Skeletal muscle tissue (tissue), 3 donors: ENCODE measurements at regions not wholly inside any gene's neighbourhood (a gene's known extent, or its start where the extent isn't known, plus 50 kb on each side); places are given as distances from the start of the nearest gene placed in this dataset.

Source experiments
- H3K27ac ChIP-seq: one replicate; pipeline ENCODE4 v1.7.0; 2013; ENCODE audit warnings: mild to moderate bottlenecking, low read depth, low read length, inconsistent platforms
- H3K27me3 ChIP-seq, 3 donors: one replicate each; pipeline ENCODE4 v1.7.0; 2013; ENCODE audit warnings: low read length in 3 of 3; ENCODE audit not compliant: control insufficient read depth in 3 of 3, insufficient read depth in 3 of 3
- H3K36me3 ChIP-seq, 3 donors: one replicate each; pipeline ENCODE4 v1.7.0; 2013; ENCODE audit warnings: low read length in 3 of 3; ENCODE audit not compliant: control insufficient read depth in 3 of 3, insufficient read depth in 3 of 3
- H3K4me1 ChIP-seq, 3 donors: one replicate each; pipeline ENCODE4 v1.7.0; 2013; ENCODE audit warnings: low read length in 3 of 3, mild to moderate bottlenecking in 3 of 3; ENCODE audit not compliant: control insufficient read depth in 3 of 3, insufficient read depth in 3 of 3
- H3K4me3 ChIP-seq, 3 donors: one replicate each; pipeline ENCODE4 v1.7.0; 2013; ENCODE audit warnings: low read length in 3 of 3
- H3K9ac ChIP-seq, 3 donors: one replicate each; pipeline ENCODE4 v1.7.0; 2013; ENCODE audit warnings: low read length in 3 of 3, mild to moderate bottlenecking in 3 of 3, moderate library complexity in 2 of 3, low read depth in 1 of 3
- H3K9me3 ChIP-seq, 3 donors: one replicate each; pipeline ENCODE4 v1.7.0; 2013; ENCODE audit warnings: low read length in 3 of 3; ENCODE audit not compliant: control insufficient read depth in 3 of 3
- donor health status: Osteomylitis.

GRCh38 chr10:9757176-9757575 lies 1260.5 kb upstream of the CELF2 start:
- Histone ChIP-seq H3K36me3 (no peaks in the 10 kb centered on the region), H3K4me1 (no peaks in the 10 kb centered on the region)

DNA sequence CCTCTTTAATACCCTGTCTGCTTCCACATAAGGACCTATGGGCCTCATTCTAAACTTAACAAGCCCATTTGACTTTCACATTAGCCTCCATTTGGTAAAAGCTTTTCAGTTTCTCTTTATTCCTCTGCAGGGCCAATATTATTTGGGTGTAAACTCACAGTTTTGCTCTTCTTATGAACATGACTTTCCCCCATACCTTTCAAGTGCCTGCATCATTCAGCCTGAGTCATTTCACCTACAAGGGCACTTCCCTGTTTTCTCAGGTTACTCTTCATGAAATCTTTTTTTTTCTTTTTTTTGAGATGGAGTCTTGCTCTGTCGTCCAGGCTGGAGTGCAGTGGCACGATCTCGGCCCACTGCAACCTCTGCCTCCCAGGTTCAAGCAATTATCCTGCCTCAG lies 1258.1 kb upstream of the CELF2 start:
- Histone ChIP-seq H3K4me1 (no peaks in the 10 kb centered on the region), H3K4me3 (no peak overlapping the region), H3K9me3 (no peaks in the 10 kb centered on the region), H3K9ac (no peak overlapping the region), H3K27me3 (no peaks in the 10 kb centered on the region), H3K36me3 (no peaks in the 10 kb centered on the region), H3K27ac (no peak overlapping the region)

More at GRCh38 chr10:9757176-9757575, 1260.5 kb upstream of the CELF2 start:
- H3K9ac ChIP-seq = no peak overlapping the region
- no peak overlapping the region for H3K4me3 ChIP-seq
- H3K27ac ChIP-seq = no peak overlapping the region
- H3K27me3 ChIP-seq = no peaks in the 10 kb centered on the region
- H3K9me3 ChIP-seq = no peaks in the 10 kb centered on the region

GRCh38 chr10:9762966-9763656 lies 1254.6 kb upstream of the CELF2 start:
- H3K27ac ChIP-seq = no peak overlapping the region
- no peak overlapping the region for H3K4me3 ChIP-seq
- H3K9ac ChIP-seq = no peak overlapping the region
- H3K4me1 ChIP-seq = no peaks in the 10 kb centered on the region
- no peaks in the 10 kb centered on the region for H3K27me3 ChIP-seq
- no peaks in the 10 kb centered on the region for H3K36me3 ChIP-seq
- H3K9me3 ChIP-seq = peaks cover 0 to 2% (median 0%) of the 10 kb centered on the region in 3 donors

DNA sequence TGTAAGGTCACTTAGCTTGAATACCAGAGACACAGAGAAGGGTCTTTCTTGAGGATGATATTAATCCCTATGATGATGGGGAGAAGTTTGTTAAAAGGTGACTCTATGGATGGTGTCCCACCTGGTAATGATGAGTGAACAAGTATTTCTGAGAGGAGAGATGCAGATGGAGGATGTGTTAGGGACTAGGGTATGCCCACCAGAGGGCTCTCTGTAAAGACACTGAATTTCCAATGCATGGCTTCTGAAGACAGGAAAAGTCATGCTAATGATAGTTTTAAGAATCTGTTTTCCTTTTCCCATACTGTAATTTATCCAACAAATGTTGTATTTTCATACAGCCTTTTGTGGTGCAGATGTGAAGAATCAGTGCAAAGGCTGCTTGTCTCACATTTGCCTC lies 1250.9 kb upstream of the CELF2 start:
- no peaks in the 10 kb centered on the region for H3K36me3 ChIP-seq
- no peak overlapping the region for H3K4me3 ChIP-seq
- H3K4me1 ChIP-seq = no peaks in the 10 kb centered on the region
- no peak overlapping the region for H3K9ac ChIP-seq
- H3K27me3 ChIP-seq = no peaks in the 10 kb centered on the region
- H3K9me3 ChIP-seq = peaks cover 0 to 2% (median 0%) of the 10 kb centered on the region in 3 donors
- H3K27ac ChIP-seq = no peak overlapping the region

- no peak overlapping the region for H3K27ac ChIP-seq
- H3K9me3 ChIP-seq = no peaks in the 10 kb centered on the region
- H3K4me3 ChIP-seq = no peak overlapping the region
- no peaks in the 10 kb centered on the region for H3K27me3 ChIP-seq
- H3K36me3 ChIP-seq = no peaks in the 10 kb centered on the region
- no peak overlapping the region for H3K9ac ChIP-seq
- no peaks in the 10 kb centered on the region for H3K4me1 ChIP-seq
Observed at GRCh38 chr10:9781666-9782065, 1236.0 kb upstream of the CELF2 start.

GRCh38 chr10:9786101-9786500 lies 1231.6 kb upstream of the CELF2 start:
- Histone ChIP-seq H3K36me3 (no peaks in the 10 kb centered on the region), H3K4me3 (no peak overlapping the region), H3K9me3 (no peaks in the 10 kb centered on the region), H3K9ac (no peak overlapping the region), H3K27me3 (no peaks in the 10 kb centered on the region), H3K4me1 (no peaks in the 10 kb centered on the region), H3K27ac (no peak overlapping the region)

DNA sequence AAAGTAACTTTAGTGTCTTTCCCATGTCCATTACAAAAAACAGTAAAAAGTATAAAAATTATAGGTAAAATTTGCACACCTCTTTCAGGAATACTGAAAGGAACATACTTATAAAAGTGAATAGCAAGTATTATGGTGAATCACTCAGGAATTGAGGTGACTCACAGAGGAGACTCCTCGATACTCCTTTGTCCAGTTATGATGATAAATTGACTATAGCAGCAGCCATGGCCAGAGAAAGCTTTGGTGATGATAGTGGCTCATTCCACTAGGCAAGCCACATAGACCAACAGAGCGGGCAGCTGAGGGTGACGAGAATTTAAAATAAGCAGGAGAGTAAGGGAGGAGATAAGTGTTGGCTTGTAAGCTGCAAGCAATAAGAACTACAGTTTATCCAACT lies 1231.1 kb upstream of the CELF2 start:
- Histone ChIP-seq H3K27me3 (no peaks in the 10 kb centered on the region), H3K4me1 (no peaks in the 10 kb centered on the region), H3K4me3 (no peak overlapping the region), H3K27ac (no peak overlapping the region), H3K36me3 (no peaks in the 10 kb centered on the region), H3K9me3 (no peaks in the 10 kb centered on the region), H3K9ac (no peak overlapping the region)

- no peak overlapping the region for H3K27ac ChIP-seq
- no peaks in the 10 kb centered on the region for H3K9me3 ChIP-seq
- no peaks in the 10 kb centered on the region for H3K36me3 ChIP-seq
- H3K27me3 ChIP-seq = no peaks in the 10 kb centered on the region
- H3K4me1 ChIP-seq = no peaks in the 10 kb centered on the region
- H3K9ac ChIP-seq = no peak overlapping the region
- H3K4me3 ChIP-seq = no peak overlapping the region
Observed at GRCh38 chr10:9789996-9790395, 1227.7 kb upstream of the CELF2 start.

- Histone ChIP-seq H3K9me3 (no peaks in the 10 kb centered on the region), H3K27ac (no peak overlapping the region), H3K9ac (no peak overlapping the region), H3K4me1 (no peaks in the 10 kb centered on the region), H3K27me3 (no peaks in the 10 kb centered on the region), H3K4me3 (no peak overlapping the region), H3K36me3 (no peaks in the 10 kb centered on the region)
Observed at GRCh38 chr10:9792181-9792580, 1225.5 kb upstream of the CELF2 start.

GRCh38 chr10:9796564-9796963 lies 1221.1 kb upstream of the CELF2 start:
- H3K36me3 ChIP-seq = no peaks in the 10 kb centered on the region
- no peaks in the 10 kb centered on the region for H3K9me3 ChIP-seq
- no peak overlapping the region for H3K4me3 ChIP-seq
- H3K27me3 ChIP-seq = no peaks in the 10 kb centered on the region
- H3K27ac ChIP-seq = no peak overlapping the region
- no peaks in the 10 kb centered on the region for H3K4me1 ChIP-seq
- no peak overlapping the region for H3K9ac ChIP-seq
